ENCODE measurements at regions not wholly inside any gene's neighbourhood (a gene's known extent, or its start where the extent isn't known, plus 50 kb on each side); places are given as distances from the start of the nearest gene placed in this dataset.

GRCh38 chr17:71453876-71454422, 666.9 kb upstream of the SOX9 start:
- Histone ChIP-seq H4K91ac (ENCODE audit: insufficient read depth, low read depth, low read length) (no peak overlapping the region), H3K4me1 (ENCODE audit: control insufficient read depth, insufficient read depth, low read length) (no peaks in the 10 kb centered on the region), H3K36me3 (ENCODE audit: control insufficient read depth, insufficient read depth, low read length) (no peaks in the 10 kb centered on the region), H3K23ac (ENCODE audit: low read depth, low read length) (no peak overlapping the region), H2BK5ac (ENCODE audit: low read depth, low read length, poor library complexity, severe bottlenecking) (no peak overlapping the region), H3K18ac (ENCODE audit: low read depth, low read length) (peak overlapping the region; percentile 59), H2BK15ac (ENCODE audit: low read depth, low read length) (no peak overlapping the region), H3K9ac (ENCODE audit: low read depth, low read length) (no peak overlapping the region), H4K8ac (ENCODE audit: low read depth in 2 of 2, low read length in 2 of 2) (no peak overlapping the region), H3K14ac (replicated peaks; ENCODE audit: low read depth, low read length) (no peak overlapping the region), H3K27me3 (ENCODE audit: control insufficient read depth, insufficient read depth, low read length) (no peaks in the 10 kb centered on the region), H2AK9ac (replicated peaks; ENCODE audit: low read depth, low read length, poor library complexity) (no peak overlapping the region), H2AK5ac (ENCODE audit: low read depth, low read length) (no peak overlapping the region), H3K9me3 (ENCODE audit: control insufficient read depth, insufficient read depth, low read length) (no peaks in the 10 kb centered on the region), H3K4me3 (ENCODE audit: insufficient read depth, low read depth, low read length) (no peak overlapping the region), H3K9me1 (ENCODE audit: insufficient read depth, low read length) (no peaks in the 10 kb centered on the region), H4K5ac (ENCODE audit: low read depth, low read length) (no peak overlapping the region), H3K27ac (ENCODE audit: insufficient read depth, low read length) (no peak overlapping the region), H3K4me2 (ENCODE audit: low read depth, low read length) (no peak overlapping the region), H3K56ac (ENCODE audit: extremely low read depth, insufficient read depth, low read length) (no peak overlapping the region), H3K4ac (ENCODE audit: low read depth, low read length) (no peak overlapping the region), H3K79me1 (ENCODE audit: low read depth in 1 of 2, low read length in 2 of 2) (no peaks in the 10 kb centered on the region), H2AFZ (replicated peaks; ENCODE audit: low read length, poor library complexity) (no peak overlapping the region), H2BK20ac (ENCODE audit: low read depth, low read length) (no peak overlapping the region), H4K20me1 (ENCODE audit: insufficient read depth, low read length) (no peaks in the 10 kb centered on the region), H2BK120ac (ENCODE audit: low read depth, low read length) (no peak overlapping the region)
- CTCF ChIA-PET: no interaction called here
- dilution Hi-C loops (cut with HindIII; ENCODE audit: low sequenced_read_pairs, unreplicated experiment) (no loop called here), intact Hi-C loops (cut with micrococcal nuclease) (no loop called here), in situ Hi-C loops (cut with MboI; ENCODE audit: low sequenced_read_pairs) (loop anchor here (25.0 kb wide), 1 partner anchor 667 kb away; no protein-coding TSS in a partner anchor)
- no TSS peak for BruUV-seq (replicated peaks)
- ATAC-seq (ENCODE audit: low read depth): no peak
- TF ChIP-seq RAD21 (IDR thresholded peaks at IDR 0.05; ENCODE audit: low read length): no peak
- TF ChIP-seq RFX5 (IDR thresholded peaks at IDR 0.05; ENCODE audit: low read depth, low read length): no peak
- no peak for TF ChIP-seq MXI1 (IDR thresholded peaks at IDR 0.05; ENCODE audit: borderline replicate concordance, low read depth, low read length)
- no peak for TF ChIP-seq SMC3 (IDR thresholded peaks at IDR 0.05; ENCODE audit: low read depth, low read length)
- no peak for TF ChIP-seq CHD1 (IDR thresholded peaks at IDR 0.05; ENCODE audit: low read depth, low read length)
- TF ChIP-seq FOS (IDR thresholded peaks at IDR 0.05; ENCODE audit: low read depth, low read length): no peak
- TF ChIP-seq USF2 (IDR thresholded peaks at IDR 0.05; ENCODE audit: low read depth, low read length): no peak
- no peak for TF ChIP-seq POLR2A (IDR thresholded peaks at IDR 0.05; ENCODE audit: low read depth, low read length)
- no peak for TF ChIP-seq BHLHE40 (IDR thresholded peaks at IDR 0.05; ENCODE audit: low read depth, low read length)
- TF ChIP-seq CEBPB (IDR thresholded peaks at IDR 0.05; ENCODE audit: low read depth, low read length): no peak
- no peak for DNase-seq
- no CpG with 5 or more reads among the region's 4 CpGs for WGBS, 2 experiments (ENCODE audit: extremely low coverage in 2 of 2, insufficient read length in 1 of 2)
- POLR2A ChIA-PET (ENCODE audit: unreplicated experiment): no interaction called here

Data from IMR-90 (cell line).